ENCODE measurements at regions not wholly inside any gene's neighbourhood (a gene's known extent, or its start where the extent isn't known, plus 50 kb on each side); places are given as distances from the start of the nearest gene placed in this dataset.

DNA sequence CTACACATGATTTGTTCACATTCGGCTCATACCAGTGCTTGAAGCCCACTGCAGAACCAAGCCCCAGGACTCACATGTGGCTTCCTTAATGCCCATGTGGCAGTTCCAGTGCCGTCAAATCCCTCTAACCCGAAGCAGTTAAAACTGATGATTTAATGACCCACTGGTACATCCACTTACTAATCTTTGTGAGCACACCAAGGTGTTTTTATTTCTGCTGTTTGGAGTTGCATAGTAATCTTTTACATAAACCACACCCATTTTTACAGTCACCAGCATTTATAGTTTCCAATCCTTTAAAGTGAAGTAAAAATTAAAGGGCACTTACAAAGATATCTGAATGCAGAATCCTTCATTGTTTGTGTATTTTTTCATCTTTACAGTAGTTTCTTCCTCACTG is 232.0 kb downstream of the ANKRD60 start:
- no peak for TF ChIP-seq EZH2phosphoT487 (IDR thresholded peaks at IDR 0.05; ENCODE audit: borderline replicate concordance)
- TF ChIP-seq, protein P1, sequence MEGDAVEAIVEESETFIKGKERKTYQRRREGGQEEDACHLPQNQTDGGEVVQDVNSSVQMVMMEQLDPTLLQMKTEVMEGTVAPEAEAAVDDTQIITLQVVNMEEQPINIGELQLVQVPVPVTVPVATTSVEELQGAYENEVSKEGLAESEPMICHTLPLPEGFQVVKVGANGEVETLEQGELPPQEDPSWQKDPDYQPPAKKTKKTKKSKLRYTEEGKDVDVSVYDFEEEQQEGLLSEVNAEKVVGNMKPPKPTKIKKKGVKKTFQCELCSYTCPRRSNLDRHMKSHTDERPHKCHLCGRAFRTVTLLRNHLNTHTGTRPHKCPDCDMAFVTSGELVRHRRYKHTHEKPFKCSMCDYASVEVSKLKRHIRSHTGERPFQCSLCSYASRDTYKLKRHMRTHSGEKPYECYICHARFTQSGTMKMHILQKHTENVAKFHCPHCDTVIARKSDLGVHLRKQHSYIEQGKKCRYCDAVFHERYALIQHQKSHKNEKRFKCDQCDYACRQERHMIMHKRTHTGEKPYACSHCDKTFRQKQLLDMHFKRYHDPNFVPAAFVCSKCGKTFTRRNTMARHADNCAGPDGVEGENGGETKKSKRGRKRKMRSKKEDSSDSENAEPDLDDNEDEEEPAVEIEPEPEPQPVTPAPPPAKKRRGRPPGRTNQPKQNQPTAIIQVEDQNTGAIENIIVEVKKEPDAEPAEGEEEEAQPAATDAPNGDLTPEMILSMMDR (conservative IDR thresholded peaks at IDR 0.05; ENCODE audit: low read length) = no peak
